ENCODE measurements at regions not wholly inside any gene's neighbourhood (a gene's known extent, or its start where the extent isn't known, plus 50 kb on each side); places are given as distances from the start of the nearest gene placed in this dataset.

- no peak for DNase-seq
These were observed 321.9 kb upstream of the ZFHX3 start for GRCh38 chr16:73369851-73370250.

- no peak for DNase-seq
These were observed 320.8 kb upstream of the ZFHX3 start for GRCh38 chr16:73368715-73369114.

- DNase-seq = no peak
These were observed 317.2 kb upstream of the ZFHX3 start for GRCh38 chr16:73365016-73365551.

GRCh38 chr16:73364413-73364812 is 316.5 kb upstream of the ZFHX3 start:
- DNase-seq = no peak

- no peak for DNase-seq
These were observed 313.1 kb upstream of the ZFHX3 start for GRCh38 chr16:73361061-73361460.

GRCh38 chr16:73356401-73357079 is 308.6 kb upstream of the ZFHX3 start:
- DNase-seq = no peak

- no peak for DNase-seq
These were observed 308.1 kb upstream of the ZFHX3 start for GRCh38 chr16:73355981-73356380.

- no peak for DNase-seq
These were observed 306.5 kb upstream of the ZFHX3 start for GRCh38 chr16:73354434-73354833.

- DNase-seq = no peak
These were observed 303.0 kb upstream of the ZFHX3 start for GRCh38 chr16:73350707-73351452.

GRCh38 chr16:73347500-73348375 is 299.8 kb upstream of the ZFHX3 start:
- peak; percentile 25 for DNase-seq

GRCh38 chr16:73339821-73340220 is 291.9 kb upstream of the ZFHX3 start:
- no peak for DNase-seq

- no peak for DNase-seq
These were observed 289.7 kb upstream of the ZFHX3 start for GRCh38 chr16:73337373-73338296.

- DNase-seq = no peak
These were observed 281.7 kb upstream of the ZFHX3 start for GRCh38 chr16:73329358-73330286.

GRCh38 chr16:73326770-73327470 is 279.0 kb upstream of the ZFHX3 start:
- DNase-seq = no peak

GRCh38 chr16:73326221-73326620 is 278.3 kb upstream of the ZFHX3 start:
- no peak for DNase-seq

GRCh38 chr16:73323880-73324279 is 276.0 kb upstream of the ZFHX3 start:
- DNase-seq = no peak

GRCh38 chr16:73322856-73323255 is 274.9 kb upstream of the ZFHX3 start:
- no peak for DNase-seq

GRCh38 chr16:73321853-73322252 is 273.9 kb upstream of the ZFHX3 start:
- DNase-seq = no peak

GRCh38 chr16:73319737-73320136 is 271.8 kb upstream of the ZFHX3 start:
- DNase-seq = no peak
